DOHH2 (cell line): ENCODE measurements at regions not wholly inside any gene's neighbourhood (a gene's known extent, or its start where the extent isn't known, plus 50 kb on each side); places are given as distances from the start of the nearest gene placed in this dataset.
"Not testable (repeated sequence)": the region's sequence is repeated elsewhere in the genome, so short reads cannot be mapped to it uniquely, and the experiment has no call there.

ENCODE experiments used
- EZH2phosphoT487 ChIP-seq: fragments of 200-600 bp; sonication (generic); IDR thresholded peaks from 2 replicates; pipeline ENCODE4 v1.6.1; 2017; ENCODE audit warnings: borderline replicate concordance, mild to moderate bottlenecking, antibody characterized with exemption, low read length, moderate library complexity, mixed read lengths
- TF ChIP-seq, protein P1 (sequence below): fragments of 200-600 bp; sonication (generic); IDR thresholded peaks from one replicate; pipeline ENCODE4 v1.5.1; 2014; ENCODE audit warnings: antibody characterized with exemption, mild to moderate bottlenecking, low read depth, low read length; ENCODE audit not compliant: poor library complexity, severe bottlenecking

DNA sequence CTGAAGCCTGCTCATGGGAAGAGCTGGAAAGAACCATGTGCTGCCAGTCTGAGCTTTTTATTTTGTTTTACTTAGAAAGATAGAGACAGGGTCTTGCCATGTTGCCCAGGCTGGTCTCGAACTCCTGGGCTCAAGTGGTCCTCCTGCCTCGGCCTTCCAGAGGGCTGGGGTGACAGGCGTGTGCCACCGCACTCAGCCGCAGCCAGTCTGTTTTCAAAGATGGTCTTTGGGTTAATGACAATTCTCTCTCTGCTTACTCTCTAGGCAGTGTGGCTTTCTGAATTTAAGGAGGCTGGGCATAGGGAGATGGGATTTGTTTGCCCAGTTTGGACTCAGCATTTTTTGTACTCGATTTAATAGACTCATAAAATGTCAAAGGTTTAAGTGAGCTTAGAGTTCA, 1357.9 kb downstream of the CDH12 start:
- TF ChIP-seq, protein P1, sequence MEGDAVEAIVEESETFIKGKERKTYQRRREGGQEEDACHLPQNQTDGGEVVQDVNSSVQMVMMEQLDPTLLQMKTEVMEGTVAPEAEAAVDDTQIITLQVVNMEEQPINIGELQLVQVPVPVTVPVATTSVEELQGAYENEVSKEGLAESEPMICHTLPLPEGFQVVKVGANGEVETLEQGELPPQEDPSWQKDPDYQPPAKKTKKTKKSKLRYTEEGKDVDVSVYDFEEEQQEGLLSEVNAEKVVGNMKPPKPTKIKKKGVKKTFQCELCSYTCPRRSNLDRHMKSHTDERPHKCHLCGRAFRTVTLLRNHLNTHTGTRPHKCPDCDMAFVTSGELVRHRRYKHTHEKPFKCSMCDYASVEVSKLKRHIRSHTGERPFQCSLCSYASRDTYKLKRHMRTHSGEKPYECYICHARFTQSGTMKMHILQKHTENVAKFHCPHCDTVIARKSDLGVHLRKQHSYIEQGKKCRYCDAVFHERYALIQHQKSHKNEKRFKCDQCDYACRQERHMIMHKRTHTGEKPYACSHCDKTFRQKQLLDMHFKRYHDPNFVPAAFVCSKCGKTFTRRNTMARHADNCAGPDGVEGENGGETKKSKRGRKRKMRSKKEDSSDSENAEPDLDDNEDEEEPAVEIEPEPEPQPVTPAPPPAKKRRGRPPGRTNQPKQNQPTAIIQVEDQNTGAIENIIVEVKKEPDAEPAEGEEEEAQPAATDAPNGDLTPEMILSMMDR = not testable (repeated sequence)
- not testable (repeated sequence) for TF ChIP-seq EZH2phosphoT487
